H7 (cell line): ENCODE measurements at regions not wholly inside any gene's neighbourhood (a gene's known extent, or its start where the extent isn't known, plus 50 kb on each side); places are given as distances from the start of the nearest gene placed in this dataset.
"Not testable (repeated sequence)": the region's sequence is repeated elsewhere in the genome, so short reads cannot be mapped to it uniquely, and the experiment has no call there.

Experiments used
- DNase-seq: peaks from one replicate; pipeline ENCODE4 v3.0.0; 2012
- H3K27me3 ChIP-seq: 2 replicates; pipeline ENCODE4 v1.6.0; 2011; ENCODE audit warnings: mild to moderate bottlenecking, low read length; ENCODE audit not compliant: control insufficient read depth, insufficient read depth
- H3K36me3 ChIP-seq: replicated peaks from 2 replicates; pipeline ENCODE4 v1.5.1; 2011; ENCODE audit warnings: low read length; ENCODE audit not compliant: control insufficient read depth, insufficient read depth
- H3K4me3 ChIP-seq: 2 replicates; pipeline ENCODE4 v1.5.1; 2011; ENCODE audit warnings: low read depth, mild to moderate bottlenecking, control low read depth, low read length, moderate library complexity; ENCODE audit not compliant: insufficient read depth

GRCh38 chr5:110812639-110813038 lies 73.8 kb downstream of the SLC25A46 start:
- H3K4me3 ChIP-seq, result no peak overlapping the region
- H3K27me3 ChIP-seq, result no peaks in the 10 kb centered on the region
- no peak for DNase-seq
- H3K36me3 ChIP-seq, result no peaks in the 10 kb centered on the region

- no peak overlapping the region for H3K4me3 ChIP-seq
- no peaks in the 10 kb centered on the region for H3K27me3 ChIP-seq
- H3K36me3 ChIP-seq, result no peaks in the 10 kb centered on the region
- no peak for DNase-seq
These were observed 77.3 kb downstream of the SLC25A46 start for GRCh38 chr5:110815916-110816605.

GRCh38 chr5:110817459-110817858 lies 78.7 kb downstream of the SLC25A46 start:
- no peaks in the 10 kb centered on the region for H3K36me3 ChIP-seq
- no peak overlapping the region for H3K4me3 ChIP-seq
- DNase-seq, result no peak
- no peaks in the 10 kb centered on the region for H3K27me3 ChIP-seq

GRCh38 chr5:110823571-110823970 lies 84.8 kb downstream of the SLC25A46 start:
- H3K27me3 ChIP-seq, result no peaks in the 10 kb centered on the region

GRCh38 chr5:110824936-110825441 lies 86.2 kb downstream of the SLC25A46 start:
- no peaks in the 10 kb centered on the region for H3K27me3 ChIP-seq
- H3K4me3 ChIP-seq, result no peak overlapping the region
- DNase-seq, result no peak
- no peaks in the 10 kb centered on the region for H3K36me3 ChIP-seq

More at GRCh38 chr5:110823571-110823970, 84.8 kb downstream of the SLC25A46 start:
- no peak overlapping the region for H3K4me3 ChIP-seq
- H3K36me3 ChIP-seq, result no peaks in the 10 kb centered on the region
- no peak for DNase-seq

GRCh38 chr5:110832683-110833082 lies 93.9 kb downstream of the SLC25A46 start:
- H3K36me3 ChIP-seq, result no peaks in the 10 kb centered on the region
- no peak overlapping the region for H3K4me3 ChIP-seq
- DNase-seq, result no peak
- no peaks in the 10 kb centered on the region for H3K27me3 ChIP-seq

- H3K4me3 ChIP-seq, H3K36me3 ChIP-seq, H3K27me3 ChIP-seq, DNase-seq: not testable (repeated sequence)
These were observed 96.1 kb downstream of the SLC25A46 start for GRCh38 chr5:110834933-110835332.

- no peak overlapping the region for H3K4me3 ChIP-seq
- no peaks in the 10 kb centered on the region for H3K36me3 ChIP-seq
- H3K27me3 ChIP-seq, result no peaks in the 10 kb centered on the region
- no peak for DNase-seq
These were observed 98.0 kb downstream of the SLC25A46 start for GRCh38 chr5:110836851-110837250.

- not testable (repeated sequence) for DNase-seq, H3K27me3 ChIP-seq, H3K36me3 ChIP-seq, H3K4me3 ChIP-seq
These were observed 99.5 kb downstream of the SLC25A46 start for GRCh38 chr5:110838357-110838756.

- DNase-seq, result no peak
- Histone ChIP-seq H3K36me3 (no peaks in the 10 kb centered on the region), H3K27me3 (no peaks in the 10 kb centered on the region), H3K4me3 (no peak overlapping the region)
These were observed 100.2 kb downstream of the SLC25A46 start for GRCh38 chr5:110838961-110839360.

GRCh38 chr5:110840347-110840960 lies 101.6 kb downstream of the SLC25A46 start:
- Histone ChIP-seq H3K4me3 (no peak overlapping the region), H3K36me3 (no peaks in the 10 kb centered on the region), H3K27me3 (no peaks in the 10 kb centered on the region)
- DNase-seq, result no peak

GRCh38 chr5:110841137-110841536 lies 102.3 kb downstream of the SLC25A46 start:
- Histone ChIP-seq H3K27me3 (no peaks in the 10 kb centered on the region), H3K4me3 (no peak overlapping the region), H3K36me3 (no peaks in the 10 kb centered on the region)
- DNase-seq, result no peak

- no peaks in the 10 kb centered on the region for H3K27me3 ChIP-seq
- H3K4me3 ChIP-seq, result no peak overlapping the region
These were observed 104.1 kb downstream of the SLC25A46 start for GRCh38 chr5:110842948-110843347.

GRCh38 chr5:110844251-110844650 lies 105.4 kb downstream of the SLC25A46 start:
- H3K36me3 ChIP-seq, result no peaks in the 10 kb centered on the region
- H3K27me3 ChIP-seq, result no peaks in the 10 kb centered on the region
- no peak for DNase-seq
- no peak overlapping the region for H3K4me3 ChIP-seq

More at GRCh38 chr5:110842948-110843347, 104.1 kb downstream of the SLC25A46 start:
- no peak for DNase-seq
- no peaks in the 10 kb centered on the region for H3K36me3 ChIP-seq

- H3K27me3 ChIP-seq, result no peaks in the 10 kb centered on the region
- no peaks in the 10 kb centered on the region for H3K36me3 ChIP-seq
- H3K4me3 ChIP-seq, result no peak overlapping the region
- DNase-seq, result no peak
These were observed 107.7 kb downstream of the SLC25A46 start for GRCh38 chr5:110846398-110847001.
